ENCODE measurements at regions not wholly inside any gene's neighbourhood (a gene's known extent, or its start where the extent isn't known, plus 50 kb on each side); places are given as distances from the start of the nearest gene placed in this dataset.

GRCh38 chr4:175970072-175970471 is 95.6 kb upstream of the WDR17 start:
- Mint-ChIP-seq H3K4me1 (ENCODE audit: low read depth in 2 of 2) (no peaks in the 10 kb centered on the region), H3K27ac (no peak overlapping the region), H3K36me3 (ENCODE audit: insufficient read depth) (no peaks in the 10 kb centered on the region), H3K4me3 (no peak overlapping the region), H3K27me3 (no peaks in the 10 kb centered on the region), H3K9me3 (peaks cover 0 to 7% of the 10 kb centered on the region in 2 donors)
- ATAC-seq (replicated peaks) (no peak), DNase-seq (no peak)

GRCh38 chr4:175970724-175971123 is 94.9 kb upstream of the WDR17 start:
- no peaks in the 10 kb centered on the region for H3K4me1 Mint-ChIP-seq (ENCODE audit: low read depth in 2 of 2)
- H3K36me3 Mint-ChIP-seq (ENCODE audit: insufficient read depth), result no peaks in the 10 kb centered on the region
- no peaks in the 10 kb centered on the region for H3K27me3 Mint-ChIP-seq
- ATAC-seq (replicated peaks) (no peak), DNase-seq (no peak)
- no peak overlapping the region for H3K4me3 Mint-ChIP-seq
- H3K27ac Mint-ChIP-seq, result no peak overlapping the region
- H3K9me3 Mint-ChIP-seq, result peaks cover 0 to 7% of the 10 kb centered on the region in 2 donors

- DNase-seq, result no peak
- no peaks in the 10 kb centered on the region for H3K27me3 Mint-ChIP-seq
- H3K4me1 Mint-ChIP-seq (ENCODE audit: low read depth in 2 of 2), result no peaks in the 10 kb centered on the region
- H3K27ac Mint-ChIP-seq, result no peak overlapping the region
- H3K36me3 Mint-ChIP-seq (ENCODE audit: insufficient read depth), result no peaks in the 10 kb centered on the region
- H3K4me3 Mint-ChIP-seq, result no peak overlapping the region
- ATAC-seq (replicated peaks), result no peak
- peaks cover 0 to 7% of the 10 kb centered on the region in 2 donors for H3K9me3 Mint-ChIP-seq
Measured at GRCh38 chr4:175971388-175972179, 94.1 kb upstream of the WDR17 start.

GRCh38 chr4:175973027-175973923 is 92.4 kb upstream of the WDR17 start:
- Mint-ChIP-seq H3K9me3 (no peaks in the 10 kb centered on the region), H3K27me3 (no peaks in the 10 kb centered on the region), H3K4me1 (ENCODE audit: low read depth in 2 of 2) (no peaks in the 10 kb centered on the region), H3K27ac (no peak overlapping the region), H3K36me3 (ENCODE audit: insufficient read depth) (no peaks in the 10 kb centered on the region), H3K4me3 (no peak overlapping the region)
- DNase-seq, result no peak
- ATAC-seq (replicated peaks), result no peak

GRCh38 chr4:175983636-175984035 is 82.0 kb upstream of the WDR17 start:
- Mint-ChIP-seq H3K9me3 (no peaks in the 10 kb centered on the region), H3K36me3 (ENCODE audit: insufficient read depth) (no peaks in the 10 kb centered on the region), H3K27me3 (no peaks in the 10 kb centered on the region), H3K4me1 (ENCODE audit: low read depth in 2 of 2) (no peaks in the 10 kb centered on the region), H3K27ac (no peak overlapping the region), H3K4me3 (no peak overlapping the region)
- no peak for DNase-seq
- no peak for ATAC-seq (replicated peaks)

- H3K27me3 Mint-ChIP-seq, result no peaks in the 10 kb centered on the region
- DNase-seq (no peak), ATAC-seq (replicated peaks) (no peak)
- no peak overlapping the region for H3K27ac Mint-ChIP-seq
- no peak overlapping the region for H3K4me3 Mint-ChIP-seq
- H3K9me3 Mint-ChIP-seq, result no peaks in the 10 kb centered on the region
- H3K36me3 Mint-ChIP-seq (ENCODE audit: insufficient read depth), result no peaks in the 10 kb centered on the region
- no peaks in the 10 kb centered on the region for H3K4me1 Mint-ChIP-seq (ENCODE audit: low read depth in 2 of 2)
Measured at GRCh38 chr4:175986668-175987067, 79.0 kb upstream of the WDR17 start.

GRCh38 chr4:175988511-175988910 is 77.1 kb upstream of the WDR17 start:
- H3K4me3 Mint-ChIP-seq, result no peak overlapping the region
- DNase-seq (no peak), ATAC-seq (replicated peaks) (no peak)
- no peaks in the 10 kb centered on the region for H3K9me3 Mint-ChIP-seq
- no peaks in the 10 kb centered on the region for H3K36me3 Mint-ChIP-seq (ENCODE audit: insufficient read depth)
- no peaks in the 10 kb centered on the region for H3K4me1 Mint-ChIP-seq (ENCODE audit: low read depth in 2 of 2)
- no peak overlapping the region for H3K27ac Mint-ChIP-seq
- no peaks in the 10 kb centered on the region for H3K27me3 Mint-ChIP-seq

GRCh38 chr4:175996206-175996605 is 69.4 kb upstream of the WDR17 start:
- Mint-ChIP-seq H3K27ac (no peak overlapping the region), H3K4me1 (ENCODE audit: low read depth in 2 of 2) (no peaks in the 10 kb centered on the region), H3K9me3 (peaks cover 0 to 4% of the 10 kb centered on the region in 2 donors), H3K27me3 (peaks cover 6 to 11% of the 10 kb centered on the region in 2 donors), H3K4me3 (no peak overlapping the region), H3K36me3 (ENCODE audit: insufficient read depth) (no peaks in the 10 kb centered on the region)
- DNase-seq, result no peak
- ATAC-seq (replicated peaks), result no peak

- Mint-ChIP-seq H3K36me3 (ENCODE audit: insufficient read depth) (no peaks in the 10 kb centered on the region), H3K4me3 (no peak overlapping the region), H3K9me3 (peaks cover 0 to 4% of the 10 kb centered on the region in 2 donors), H3K27ac (no peak overlapping the region), H3K27me3 (peaks cover 12 to 17% of the 10 kb centered on the region in 2 donors), H3K4me1 (ENCODE audit: low read depth in 2 of 2) (no peaks in the 10 kb centered on the region)
- ATAC-seq (replicated peaks), result no peak
- DNase-seq, result no peak
Measured at GRCh38 chr4:175997291-175997690, 68.3 kb upstream of the WDR17 start.

- ATAC-seq (replicated peaks), result no peak
Measured at GRCh38 chr4:175998782-175999181, 66.9 kb upstream of the WDR17 start.

GRCh38 chr4:175999944-176000343 is 65.7 kb upstream of the WDR17 start:
- H3K9me3 Mint-ChIP-seq, result peaks cover 0 to 4% of the 10 kb centered on the region in 2 donors
- no peaks in the 10 kb centered on the region for H3K36me3 Mint-ChIP-seq (ENCODE audit: insufficient read depth)
- H3K4me1 Mint-ChIP-seq (ENCODE audit: low read depth in 2 of 2), result peaks cover 2 to 4% of the 10 kb centered on the region in 2 donors
- no peak overlapping the region for H3K4me3 Mint-ChIP-seq
- no peak for ATAC-seq (replicated peaks)
- no peak for DNase-seq
- no peak overlapping the region for H3K27ac Mint-ChIP-seq
- peaks cover 20 to 29% of the 10 kb centered on the region in 2 donors for H3K27me3 Mint-ChIP-seq

More at GRCh38 chr4:175998782-175999181, 66.9 kb upstream of the WDR17 start:
- Mint-ChIP-seq H3K9me3 (peaks cover 0 to 4% of the 10 kb centered on the region in 2 donors), H3K4me3 (no peak overlapping the region), H3K36me3 (ENCODE audit: insufficient read depth) (no peaks in the 10 kb centered on the region), H3K27me3 (peaks cover 20 to 29% of the 10 kb centered on the region in 2 donors), H3K27ac (no peak overlapping the region), H3K4me1 (ENCODE audit: low read depth in 2 of 2) (peaks cover 2 to 4% of the 10 kb centered on the region in 2 donors)
- DNase-seq, result no peak

- no peak for ATAC-seq (replicated peaks)
- H3K27me3 Mint-ChIP-seq, result peaks cover 20 to 29% of the 10 kb centered on the region in 2 donors
- peaks cover 0 to 4% of the 10 kb centered on the region in 2 donors for H3K9me3 Mint-ChIP-seq
- no peaks in the 10 kb centered on the region for H3K36me3 Mint-ChIP-seq (ENCODE audit: insufficient read depth)
- no peak overlapping the region for H3K4me3 Mint-ChIP-seq
- H3K27ac Mint-ChIP-seq, result no peak overlapping the region
- DNase-seq, result no peak
- H3K4me1 Mint-ChIP-seq (ENCODE audit: low read depth in 2 of 2), result peaks cover 2 to 4% of the 10 kb centered on the region in 2 donors
Measured at GRCh38 chr4:176001151-176002006, 64.3 kb upstream of the WDR17 start.

- peaks cover 2 to 4% of the 10 kb centered on the region in 2 donors for H3K4me1 Mint-ChIP-seq (ENCODE audit: low read depth in 2 of 2)
- no peak overlapping the region for H3K27ac Mint-ChIP-seq
- no peak for ATAC-seq (replicated peaks)
- peaks cover 0 to 4% of the 10 kb centered on the region in 2 donors for H3K9me3 Mint-ChIP-seq
- DNase-seq, result no peak
- no peaks in the 10 kb centered on the region for H3K36me3 Mint-ChIP-seq (ENCODE audit: insufficient read depth)
- H3K4me3 Mint-ChIP-seq, result peak overlapping the region in 1 of 2 donors; percentile 42
- peaks cover 20 to 29% of the 10 kb centered on the region in 2 donors for H3K27me3 Mint-ChIP-seq
Measured at GRCh38 chr4:176002007-176002613, 63.5 kb upstream of the WDR17 start.

Measured in effector memory CD8-positive, alpha-beta T cell (primary cell).